ENCODE measurements at regions not wholly inside any gene's neighbourhood (a gene's known extent, or its start where the extent isn't known, plus 50 kb on each side); places are given as distances from the start of the nearest gene placed in this dataset.

DNA sequence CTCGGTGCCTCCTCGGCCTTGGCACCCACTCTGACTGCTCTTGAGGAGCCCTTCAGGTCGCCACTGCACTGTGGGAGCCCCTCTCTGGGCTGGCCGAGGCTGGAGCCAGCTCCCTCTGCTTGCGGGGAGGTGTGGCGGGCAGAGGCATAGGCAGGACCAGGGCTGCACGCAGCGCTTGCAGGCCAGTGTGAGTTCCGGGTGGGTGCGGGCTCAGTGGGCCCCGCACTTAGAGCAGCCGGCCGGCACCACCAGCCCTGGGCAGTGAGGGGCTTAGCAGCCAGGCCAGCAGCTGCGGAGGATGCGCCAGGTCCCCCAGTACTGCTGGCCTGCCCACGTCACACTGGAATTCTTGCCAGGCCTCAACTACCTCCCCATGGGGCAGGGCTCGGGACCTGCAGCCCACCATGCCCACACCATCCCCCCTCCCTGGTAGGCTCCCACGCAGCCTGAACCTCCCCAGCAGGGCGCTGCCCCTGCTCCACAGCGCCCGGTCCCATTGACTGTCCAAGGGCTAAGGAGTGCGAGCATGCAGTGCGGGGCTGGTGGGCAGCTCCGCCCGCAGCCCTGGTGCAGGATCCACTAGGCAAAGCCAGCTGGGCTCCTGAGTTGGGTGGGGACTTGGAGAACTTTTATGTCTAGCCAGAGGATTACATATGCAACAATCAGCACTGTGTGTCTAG, 602.9 kb upstream of the ST8SIA4 start (continued):
- TF ChIP-seq KDM1A (IDR thresholded peaks at IDR 0.05; ENCODE audit: borderline replicate concordance, low read length) (no peak), RFX5 (IDR thresholded peaks at IDR 0.05; ENCODE audit: borderline replicate concordance, low read depth, low read length) (no peak), SUZ12 (IDR thresholded peaks at IDR 0.05; ENCODE audit: low read length) (no peak), TCF12 (IDR thresholded peaks at IDR 0.05; ENCODE audit: low read depth, low read length) (no peak), TBP (IDR thresholded peaks at IDR 0.05; ENCODE audit: low read depth, low read length) (no peak)
- TF ChIP-seq, protein P1, sequence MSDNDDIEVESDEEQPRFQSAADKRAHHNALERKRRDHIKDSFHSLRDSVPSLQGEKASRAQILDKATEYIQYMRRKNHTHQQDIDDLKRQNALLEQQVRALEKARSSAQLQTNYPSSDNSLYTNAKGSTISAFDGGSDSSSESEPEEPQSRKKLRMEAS (IDR thresholded peaks at IDR 0.05): no peak

All from H1 (cell line).